ENCODE measurements at regions not wholly inside any gene's neighbourhood (a gene's known extent, or its start where the extent isn't known, plus 50 kb on each side); places are given as distances from the start of the nearest gene placed in this dataset.

DNA sequence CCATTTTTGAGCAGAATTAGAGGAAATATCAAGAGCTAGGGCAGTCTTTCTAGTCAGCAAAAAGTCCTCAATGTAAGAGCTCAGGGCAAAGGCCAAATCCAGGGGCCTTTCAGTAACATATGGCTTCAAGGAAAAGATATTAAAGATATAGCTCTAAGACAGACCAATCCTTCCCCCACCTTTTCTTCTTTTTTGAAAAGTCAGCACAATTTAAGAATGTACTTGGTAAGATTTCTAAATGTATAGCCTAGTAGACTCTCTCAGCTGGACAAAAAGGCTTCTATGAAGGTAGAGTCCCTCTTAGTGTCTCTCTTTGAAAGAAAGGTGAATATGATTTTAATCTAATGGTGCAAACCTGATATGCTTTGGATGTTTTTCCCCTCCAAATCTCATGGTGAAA is 515.7 kb downstream of the VRK1 start:
- Histone ChIP-seq H3K9me3 (no peaks in the 10 kb centered on the region), H3K27ac (ENCODE audit: low read depth in 2 of 2, low read length in 1 of 2) (no peak overlapping the region), H3K9ac (no peak overlapping the region), H3K79me2 (ENCODE audit: insufficient read depth) (no peaks in the 10 kb centered on the region), H3K4me2 (no peak overlapping the region), H3K9me2 (no peaks in the 10 kb centered on the region), H3K4me3 (ENCODE audit: low read depth in 2 of 2, low read length in 1 of 2) (no peak overlapping the region), H4K20me1 (ENCODE audit: insufficient read depth) (no peaks in the 10 kb centered on the region), H3K36me3 (replicated peaks in 1 of 2; ENCODE audit: control insufficient read depth in 1 of 2, insufficient read depth in 2 of 2, low read length in 1 of 2) (no peaks in the 10 kb centered on the region), H3F3A (replicated peaks; ENCODE audit: insufficient read depth) (no peaks in the 10 kb centered on the region), H3K4me1 (ENCODE audit: control insufficient read depth in 1 of 2, insufficient read depth in 2 of 2, low read depth in 1 of 2, low read length in 1 of 2) (no peaks in the 10 kb centered on the region), H2AFZ (ENCODE audit: low read depth) (no peak overlapping the region), H3K27me3 (ENCODE audit: insufficient read depth) (no peaks in the 10 kb centered on the region)
- POLR2A ChIA-PET, result no interaction called here
- DNase-seq, result no peak
- CTCF ChIA-PET, result no interaction called here
- TF ChIP-seq SIN3A (IDR thresholded peaks at IDR 0.05; ENCODE audit: borderline replicate concordance, low read depth, low read length) (no peak), TAF1 (IDR thresholded peaks at IDR 0.05; ENCODE audit: borderline replicate concordance, low read depth, low read length) (no peak), CHD2 (IDR thresholded peaks at IDR 0.05; ENCODE audit: low read length, partially characterized antibody) (no peak), FOSL2 (IDR thresholded peaks at IDR 0.05; ENCODE audit: borderline replicate concordance, low read depth) (no peak), SMC3 (IDR thresholded peaks at IDR 0.05; ENCODE audit: low read depth, low read length) (no peak), ELF1 (IDR thresholded peaks at IDR 0.05) (no peak), TCF12 (IDR thresholded peaks at IDR 0.05) (no peak), FOXJ3 (CRISPR knock-in tag; IDR thresholded peaks at IDR 0.05) (no peak), FOXM1 (IDR thresholded peaks at IDR 0.05; ENCODE audit: low read depth) (no peak), JUND (IDR thresholded peaks at IDR 0.05) (no peak), POLR2AphosphoS5 (IDR thresholded peaks at IDR 0.05; ENCODE audit: low read depth, low read length) (no peak), MXI1 (IDR thresholded peaks at IDR 0.05; ENCODE audit: low read depth, low read length) (no peak), RAD21 (IDR thresholded peaks at IDR 0.05; ENCODE audit: low read length) (no peak), GABPA (IDR thresholded peaks at IDR 0.05; ENCODE audit: low read depth) (no peak), NFIC (IDR thresholded peaks at IDR 0.05; ENCODE audit: borderline replicate concordance) (no peak), YY1 (IDR thresholded peaks at IDR 0.05; ENCODE audit: low read depth) (no peak)
- TF ChIP-seq, protein P1, sequence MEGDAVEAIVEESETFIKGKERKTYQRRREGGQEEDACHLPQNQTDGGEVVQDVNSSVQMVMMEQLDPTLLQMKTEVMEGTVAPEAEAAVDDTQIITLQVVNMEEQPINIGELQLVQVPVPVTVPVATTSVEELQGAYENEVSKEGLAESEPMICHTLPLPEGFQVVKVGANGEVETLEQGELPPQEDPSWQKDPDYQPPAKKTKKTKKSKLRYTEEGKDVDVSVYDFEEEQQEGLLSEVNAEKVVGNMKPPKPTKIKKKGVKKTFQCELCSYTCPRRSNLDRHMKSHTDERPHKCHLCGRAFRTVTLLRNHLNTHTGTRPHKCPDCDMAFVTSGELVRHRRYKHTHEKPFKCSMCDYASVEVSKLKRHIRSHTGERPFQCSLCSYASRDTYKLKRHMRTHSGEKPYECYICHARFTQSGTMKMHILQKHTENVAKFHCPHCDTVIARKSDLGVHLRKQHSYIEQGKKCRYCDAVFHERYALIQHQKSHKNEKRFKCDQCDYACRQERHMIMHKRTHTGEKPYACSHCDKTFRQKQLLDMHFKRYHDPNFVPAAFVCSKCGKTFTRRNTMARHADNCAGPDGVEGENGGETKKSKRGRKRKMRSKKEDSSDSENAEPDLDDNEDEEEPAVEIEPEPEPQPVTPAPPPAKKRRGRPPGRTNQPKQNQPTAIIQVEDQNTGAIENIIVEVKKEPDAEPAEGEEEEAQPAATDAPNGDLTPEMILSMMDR (IDR thresholded peaks at IDR 0.05), result no peak
- TF ChIP-seq, protein P2, sequence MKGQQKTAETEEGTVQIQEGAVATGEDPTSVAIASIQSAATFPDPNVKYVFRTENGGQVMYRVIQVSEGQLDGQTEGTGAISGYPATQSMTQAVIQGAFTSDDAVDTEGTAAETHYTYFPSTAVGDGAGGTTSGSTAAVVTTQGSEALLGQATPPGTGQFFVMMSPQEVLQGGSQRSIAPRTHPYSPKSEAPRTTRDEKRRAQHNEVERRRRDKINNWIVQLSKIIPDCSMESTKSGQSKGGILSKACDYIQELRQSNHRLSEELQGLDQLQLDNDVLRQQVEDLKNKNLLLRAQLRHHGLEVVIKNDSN (IDR thresholded peaks at IDR 0.05; ENCODE audit: borderline replicate concordance, low read depth), result no peak
- TF ChIP-seq, protein P3, sequence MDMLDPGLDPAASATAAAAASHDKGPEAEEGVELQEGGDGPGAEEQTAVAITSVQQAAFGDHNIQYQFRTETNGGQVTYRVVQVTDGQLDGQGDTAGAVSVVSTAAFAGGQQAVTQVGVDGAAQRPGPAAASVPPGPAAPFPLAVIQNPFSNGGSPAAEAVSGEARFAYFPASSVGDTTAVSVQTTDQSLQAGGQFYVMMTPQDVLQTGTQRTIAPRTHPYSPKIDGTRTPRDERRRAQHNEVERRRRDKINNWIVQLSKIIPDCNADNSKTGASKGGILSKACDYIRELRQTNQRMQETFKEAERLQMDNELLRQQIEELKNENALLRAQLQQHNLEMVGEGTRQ (IDR thresholded peaks at IDR 0.05; ENCODE audit: borderline replicate concordance, low read depth, low read length), result no peak
- TF ChIP-seq, protein P4, sequence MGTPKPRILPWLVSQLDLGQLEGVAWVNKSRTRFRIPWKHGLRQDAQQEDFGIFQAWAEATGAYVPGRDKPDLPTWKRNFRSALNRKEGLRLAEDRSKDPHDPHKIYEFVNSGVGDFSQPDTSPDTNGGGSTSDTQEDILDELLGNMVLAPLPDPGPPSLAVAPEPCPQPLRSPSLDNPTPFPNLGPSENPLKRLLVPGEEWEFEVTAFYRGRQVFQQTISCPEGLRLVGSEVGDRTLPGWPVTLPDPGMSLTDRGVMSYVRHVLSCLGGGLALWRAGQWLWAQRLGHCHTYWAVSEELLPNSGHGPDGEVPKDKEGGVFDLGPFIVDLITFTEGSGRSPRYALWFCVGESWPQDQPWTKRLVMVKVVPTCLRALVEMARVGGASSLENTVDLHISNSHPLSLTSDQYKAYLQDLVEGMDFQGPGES (IDR thresholded peaks at IDR 0.05; ENCODE audit: low read depth, low read length), result no peak

All from SK-N-SH (cell line).